GM23338 (cell line): ENCODE measurements at regions not wholly inside any gene's neighbourhood (a gene's known extent, or its start where the extent isn't known, plus 50 kb on each side); places are given as distances from the start of the nearest gene placed in this dataset.

Experiments used
- ATAC-seq: fragments of 200-7000 bp; cut with Tn5 transposase; 3 replicates; pipeline ENCODE4 v1.9.1; 2020
- DNase-seq: peaks from one replicate; pipeline ENCODE4 v3.0.0-alpha.2; 2015; ENCODE audit warnings: low spot score
- H2AFZ ChIP-seq: fragments of 200-600 bp; sonication (generic); 2 replicates; pipeline ENCODE4 v1.8.0; 2016; ENCODE audit warnings: antibody characterized with exemption, mild to moderate bottlenecking, moderate library complexity
- H3F3A ChIP-seq: fragments of 200-600 bp; sonication (generic); replicated peaks from 2 replicates; pipeline ENCODE4 v1.8.0; 2017; ENCODE audit warnings: antibody characterized with exemption, mixed run types, low read depth
- H3K27ac ChIP-seq: fragments of 200-600 bp; sonication (generic); 2 replicates; pipeline ENCODE4 v1.6.1; 2016; ENCODE audit warnings: low read depth
- H3K27me3 ChIP-seq: fragments of 200-600 bp; sonication (generic); 2 replicates; pipeline ENCODE4 v1.8.0; 2016; ENCODE audit warnings: mild to moderate bottlenecking, mixed run types, moderate library complexity; ENCODE audit not compliant: insufficient read depth
- H3K36me3 ChIP-seq: fragments of 200-600 bp; sonication (generic); 2 replicates; pipeline ENCODE4 v1.8.0; 2016; ENCODE audit warnings: mild to moderate bottlenecking; ENCODE audit not compliant: insufficient read depth
- H3K4me1 ChIP-seq: fragments of 200-600 bp; sonication (generic); 2 replicates; pipeline ENCODE4 v1.8.0; 2016; ENCODE audit warnings: mild to moderate bottlenecking, moderate library complexity; ENCODE audit not compliant: insufficient read depth
- H3K4me2 ChIP-seq: fragments of 200-600 bp; sonication (generic); 2 replicates; pipeline ENCODE4 v1.7.1; 2017; ENCODE audit warnings: mixed run types
- H3K4me3 ChIP-seq: fragments of 200-600 bp; sonication (generic); 2 replicates; pipeline ENCODE4 v1.6.1; 2016; ENCODE audit warnings: mixed run types
- H3K79me2 ChIP-seq: fragments of 200-600 bp; sonication (generic); replicated peaks from 2 replicates; pipeline ENCODE4 v1.8.0; 2017; ENCODE audit warnings: mild to moderate bottlenecking; ENCODE audit not compliant: insufficient read depth
- H3K9me2 ChIP-seq: fragments of 200-600 bp; sonication (generic); 2 replicates; pipeline ENCODE4 v1.8.0; 2017; ENCODE audit not compliant: insufficient read depth
- H4K20me1 ChIP-seq: fragments of 200-600 bp; sonication (generic); replicated peaks from 2 replicates; pipeline ENCODE4 v1.8.0; 2017; ENCODE audit warnings: mild to moderate bottlenecking; ENCODE audit not compliant: insufficient read depth
- H3K27ac Mint-ChIP-seq: 2 replicates; pipeline ENCODE4 v1.8.0; 2020; ENCODE audit warnings: inconsistent platforms, mild to moderate bottlenecking, moderate library complexity, mixed read lengths
- H3K27me3 Mint-ChIP-seq: 3 replicates; pipeline ENCODE4 v1.8.0; 2022; ENCODE audit warnings: low read depth, mild to moderate bottlenecking, moderate library complexity, mixed read lengths, inconsistent platforms; ENCODE audit not compliant: insufficient read depth, poor library complexity
- H3K36me3 Mint-ChIP-seq: 3 replicates; pipeline ENCODE4 v1.8.0; 2021; ENCODE audit warnings: low read depth, mild to moderate bottlenecking, inconsistent platforms, moderate library complexity, mixed read lengths
- H3K4me1 Mint-ChIP-seq: 3 replicates; pipeline ENCODE4 v1.8.0; 2020; ENCODE audit warnings: mild to moderate bottlenecking, inconsistent platforms, mixed read lengths
- H3K4me3 Mint-ChIP-seq: 3 replicates; pipeline ENCODE4 v1.8.0; 2021; ENCODE audit warnings: moderate library complexity, mild to moderate bottlenecking, inconsistent platforms, mixed read lengths
- H3K9me3 Mint-ChIP-seq: 3 replicates; pipeline ENCODE4 v1.8.0; 2020; ENCODE audit warnings: moderate library complexity, mild to moderate bottlenecking, inconsistent platforms, mixed read lengths
- CREB1 ChIP-seq: fragments of 250-450 bp; sonication (Bioruptor Pico); IDR thresholded peaks from 2 replicates; pipeline ENCODE4 v1.5.0; 2020; ENCODE audit warnings: low read depth, mild to moderate bottlenecking, moderate library complexity
- EZH2 ChIP-seq: fragments of 200-600 bp; sonication (generic); IDR thresholded peaks from one replicate; pipeline ENCODE4 v1.8.0; 2017; ENCODE audit warnings: antibody characterized with exemption, mild to moderate bottlenecking, low read depth; ENCODE audit not compliant: unreplicated experiment
- EZH2phosphoT487 ChIP-seq: fragments of 200-600 bp; sonication (generic); IDR thresholded peaks from one replicate; pipeline ENCODE4 v1.8.1; 2018; ENCODE audit warnings: antibody characterized with exemption; ENCODE audit not compliant: unreplicated experiment
- JUNB ChIP-seq: IDR thresholded peaks from one replicate; pipeline ENCODE4 v1.6.1; 2016; ENCODE audit warnings: antibody characterized with exemption; ENCODE audit not compliant: unreplicated experiment
- NANOG ChIP-seq: IDR thresholded peaks from 2 replicates; pipeline ENCODE4 v1.6.1; 2016; ENCODE audit warnings: antibody characterized with exemption, borderline replicate concordance
- POLR2AphosphoS5 ChIP-seq: IDR thresholded peaks from 2 replicates; pipeline ENCODE4 v1.6.1; 2016; ENCODE audit warnings: antibody characterized with exemption, low read depth
- STAT1 ChIP-seq: IDR thresholded peaks from one replicate; pipeline ENCODE4 v1.6.1; 2016; ENCODE audit warnings: antibody characterized with exemption; ENCODE audit not compliant: unreplicated experiment
- ZNF114 ChIP-seq: fragments of 250-450 bp; sonication (Bioruptor Pico); IDR thresholded peaks from 2 replicates; pipeline ENCODE4 v1.5.0; 2020; ENCODE audit warnings: mild to moderate bottlenecking, moderate library complexity
- ZNF331 ChIP-seq: fragments of 250-450 bp; sonication (Bioruptor Pico); IDR thresholded peaks from 2 replicates; pipeline ENCODE4 v1.5.0; 2020; ENCODE audit warnings: low read depth, mild to moderate bottlenecking, moderate library complexity
- TF ChIP-seq, protein P1 (sequence below), 2 experiments: fragments of 200-600 bp in 1 of 2; sonication (generic) in 1 of 2; conservative IDR thresholded peaks; 2 replicates each; pipeline versions ENCODE4 v1.5.1 to v1.6.1; 2016 to 2017; ENCODE audit warnings: antibody characterized with exemption in 2 of 2, low read depth in 2 of 2, mild to moderate bottlenecking in 2 of 2, moderate library complexity in 1 of 2
- TF ChIP-seq, protein P2 (sequence below): IDR thresholded peaks from 2 replicates; pipeline ENCODE4 v1.6.1; 2016; ENCODE audit warnings: antibody characterized with exemption
- TF ChIP-seq, protein P3 (sequence below): fragments of 250-450 bp; sonication (Bioruptor Pico); IDR thresholded peaks from 2 replicates; pipeline ENCODE4 v1.5.0; 2020; ENCODE audit warnings: mild to moderate bottlenecking, moderate library complexity
- TF ChIP-seq, protein P4 (sequence below): IDR thresholded peaks from one replicate; pipeline ENCODE4 v1.6.1; 2018; ENCODE audit warnings: antibody characterized with exemption; ENCODE audit not compliant: unreplicated experiment

DNA sequence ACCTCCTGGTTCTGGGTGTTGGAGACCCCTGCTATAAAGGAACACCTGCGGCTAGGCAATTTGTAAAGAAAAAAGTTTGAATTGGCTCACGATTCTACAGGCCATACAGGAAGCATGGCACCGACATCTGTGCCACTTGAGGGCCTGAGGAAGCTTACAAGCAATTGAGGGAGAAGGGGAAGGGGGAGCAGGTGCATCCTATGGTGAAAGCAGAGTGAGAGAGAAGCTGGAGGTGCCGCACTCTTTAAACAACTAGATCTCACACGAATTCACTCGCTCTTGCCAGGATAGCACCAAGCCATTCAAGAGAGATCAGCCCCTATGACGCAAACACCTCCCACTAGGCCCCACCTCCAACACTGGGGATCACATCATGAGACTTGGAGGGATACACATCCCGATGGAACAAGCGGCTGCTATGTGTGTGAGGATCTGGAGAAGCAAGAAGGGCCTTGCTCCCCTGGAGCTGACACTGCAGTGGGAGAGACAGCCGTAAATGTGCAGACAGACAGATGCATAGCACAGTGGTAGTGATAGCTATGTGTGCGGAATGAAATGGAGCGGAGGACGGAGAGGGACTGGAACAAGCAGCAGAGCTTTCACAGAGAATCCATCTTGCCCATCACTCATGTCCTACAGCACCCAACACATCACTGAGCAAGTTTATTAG is 60.7 kb upstream of the HELT start:
- no peaks in the 10 kb centered on the region for H4K20me1 ChIP-seq
- H3K4me2 ChIP-seq: no peak overlapping the region
- 0 out of 2 replicates have a peak overlapping the region, but pooled peaks have one; percentile 52 for H2AFZ ChIP-seq
- H3F3A ChIP-seq: no peaks in the 10 kb centered on the region
- H3K36me3 Mint-ChIP-seq: no peaks in the 10 kb centered on the region
- no peaks in the 10 kb centered on the region for H3K36me3 ChIP-seq
- no peak overlapping the region for H3K27ac Mint-ChIP-seq
- H3K27me3 Mint-ChIP-seq: peaks cover 12% of the 10 kb centered on the region
- H3K4me1 Mint-ChIP-seq: peaks cover 6% of the 10 kb centered on the region; the same call in 2 of the 3 replicates
- no peak overlapping the region for H3K4me3 ChIP-seq
- H3K27me3 ChIP-seq: no peaks in the 10 kb centered on the region
- TF ChIP-seq EZH2 (no peak), JUNB (no peak), NANOG (no peak), STAT1 (no peak), ZNF114 (no peak), POLR2AphosphoS5 (no peak), ZNF331 (CRISPR knock-in tag) (no peak), CREB1 (no peak), EZH2phosphoT487 (no peak)
- TF ChIP-seq, protein P1, sequence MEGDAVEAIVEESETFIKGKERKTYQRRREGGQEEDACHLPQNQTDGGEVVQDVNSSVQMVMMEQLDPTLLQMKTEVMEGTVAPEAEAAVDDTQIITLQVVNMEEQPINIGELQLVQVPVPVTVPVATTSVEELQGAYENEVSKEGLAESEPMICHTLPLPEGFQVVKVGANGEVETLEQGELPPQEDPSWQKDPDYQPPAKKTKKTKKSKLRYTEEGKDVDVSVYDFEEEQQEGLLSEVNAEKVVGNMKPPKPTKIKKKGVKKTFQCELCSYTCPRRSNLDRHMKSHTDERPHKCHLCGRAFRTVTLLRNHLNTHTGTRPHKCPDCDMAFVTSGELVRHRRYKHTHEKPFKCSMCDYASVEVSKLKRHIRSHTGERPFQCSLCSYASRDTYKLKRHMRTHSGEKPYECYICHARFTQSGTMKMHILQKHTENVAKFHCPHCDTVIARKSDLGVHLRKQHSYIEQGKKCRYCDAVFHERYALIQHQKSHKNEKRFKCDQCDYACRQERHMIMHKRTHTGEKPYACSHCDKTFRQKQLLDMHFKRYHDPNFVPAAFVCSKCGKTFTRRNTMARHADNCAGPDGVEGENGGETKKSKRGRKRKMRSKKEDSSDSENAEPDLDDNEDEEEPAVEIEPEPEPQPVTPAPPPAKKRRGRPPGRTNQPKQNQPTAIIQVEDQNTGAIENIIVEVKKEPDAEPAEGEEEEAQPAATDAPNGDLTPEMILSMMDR (conservative IDR thresholded peaks at IDR 0.05; ENCODE audit: low read depth in 2 of 2): no peak
- TF ChIP-seq, protein P2, sequence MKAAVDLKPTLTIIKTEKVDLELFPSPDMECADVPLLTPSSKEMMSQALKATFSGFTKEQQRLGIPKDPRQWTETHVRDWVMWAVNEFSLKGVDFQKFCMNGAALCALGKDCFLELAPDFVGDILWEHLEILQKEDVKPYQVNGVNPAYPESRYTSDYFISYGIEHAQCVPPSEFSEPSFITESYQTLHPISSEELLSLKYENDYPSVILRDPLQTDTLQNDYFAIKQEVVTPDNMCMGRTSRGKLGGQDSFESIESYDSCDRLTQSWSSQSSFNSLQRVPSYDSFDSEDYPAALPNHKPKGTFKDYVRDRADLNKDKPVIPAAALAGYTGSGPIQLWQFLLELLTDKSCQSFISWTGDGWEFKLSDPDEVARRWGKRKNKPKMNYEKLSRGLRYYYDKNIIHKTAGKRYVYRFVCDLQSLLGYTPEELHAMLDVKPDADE: no peak
- TF ChIP-seq, protein P3, sequence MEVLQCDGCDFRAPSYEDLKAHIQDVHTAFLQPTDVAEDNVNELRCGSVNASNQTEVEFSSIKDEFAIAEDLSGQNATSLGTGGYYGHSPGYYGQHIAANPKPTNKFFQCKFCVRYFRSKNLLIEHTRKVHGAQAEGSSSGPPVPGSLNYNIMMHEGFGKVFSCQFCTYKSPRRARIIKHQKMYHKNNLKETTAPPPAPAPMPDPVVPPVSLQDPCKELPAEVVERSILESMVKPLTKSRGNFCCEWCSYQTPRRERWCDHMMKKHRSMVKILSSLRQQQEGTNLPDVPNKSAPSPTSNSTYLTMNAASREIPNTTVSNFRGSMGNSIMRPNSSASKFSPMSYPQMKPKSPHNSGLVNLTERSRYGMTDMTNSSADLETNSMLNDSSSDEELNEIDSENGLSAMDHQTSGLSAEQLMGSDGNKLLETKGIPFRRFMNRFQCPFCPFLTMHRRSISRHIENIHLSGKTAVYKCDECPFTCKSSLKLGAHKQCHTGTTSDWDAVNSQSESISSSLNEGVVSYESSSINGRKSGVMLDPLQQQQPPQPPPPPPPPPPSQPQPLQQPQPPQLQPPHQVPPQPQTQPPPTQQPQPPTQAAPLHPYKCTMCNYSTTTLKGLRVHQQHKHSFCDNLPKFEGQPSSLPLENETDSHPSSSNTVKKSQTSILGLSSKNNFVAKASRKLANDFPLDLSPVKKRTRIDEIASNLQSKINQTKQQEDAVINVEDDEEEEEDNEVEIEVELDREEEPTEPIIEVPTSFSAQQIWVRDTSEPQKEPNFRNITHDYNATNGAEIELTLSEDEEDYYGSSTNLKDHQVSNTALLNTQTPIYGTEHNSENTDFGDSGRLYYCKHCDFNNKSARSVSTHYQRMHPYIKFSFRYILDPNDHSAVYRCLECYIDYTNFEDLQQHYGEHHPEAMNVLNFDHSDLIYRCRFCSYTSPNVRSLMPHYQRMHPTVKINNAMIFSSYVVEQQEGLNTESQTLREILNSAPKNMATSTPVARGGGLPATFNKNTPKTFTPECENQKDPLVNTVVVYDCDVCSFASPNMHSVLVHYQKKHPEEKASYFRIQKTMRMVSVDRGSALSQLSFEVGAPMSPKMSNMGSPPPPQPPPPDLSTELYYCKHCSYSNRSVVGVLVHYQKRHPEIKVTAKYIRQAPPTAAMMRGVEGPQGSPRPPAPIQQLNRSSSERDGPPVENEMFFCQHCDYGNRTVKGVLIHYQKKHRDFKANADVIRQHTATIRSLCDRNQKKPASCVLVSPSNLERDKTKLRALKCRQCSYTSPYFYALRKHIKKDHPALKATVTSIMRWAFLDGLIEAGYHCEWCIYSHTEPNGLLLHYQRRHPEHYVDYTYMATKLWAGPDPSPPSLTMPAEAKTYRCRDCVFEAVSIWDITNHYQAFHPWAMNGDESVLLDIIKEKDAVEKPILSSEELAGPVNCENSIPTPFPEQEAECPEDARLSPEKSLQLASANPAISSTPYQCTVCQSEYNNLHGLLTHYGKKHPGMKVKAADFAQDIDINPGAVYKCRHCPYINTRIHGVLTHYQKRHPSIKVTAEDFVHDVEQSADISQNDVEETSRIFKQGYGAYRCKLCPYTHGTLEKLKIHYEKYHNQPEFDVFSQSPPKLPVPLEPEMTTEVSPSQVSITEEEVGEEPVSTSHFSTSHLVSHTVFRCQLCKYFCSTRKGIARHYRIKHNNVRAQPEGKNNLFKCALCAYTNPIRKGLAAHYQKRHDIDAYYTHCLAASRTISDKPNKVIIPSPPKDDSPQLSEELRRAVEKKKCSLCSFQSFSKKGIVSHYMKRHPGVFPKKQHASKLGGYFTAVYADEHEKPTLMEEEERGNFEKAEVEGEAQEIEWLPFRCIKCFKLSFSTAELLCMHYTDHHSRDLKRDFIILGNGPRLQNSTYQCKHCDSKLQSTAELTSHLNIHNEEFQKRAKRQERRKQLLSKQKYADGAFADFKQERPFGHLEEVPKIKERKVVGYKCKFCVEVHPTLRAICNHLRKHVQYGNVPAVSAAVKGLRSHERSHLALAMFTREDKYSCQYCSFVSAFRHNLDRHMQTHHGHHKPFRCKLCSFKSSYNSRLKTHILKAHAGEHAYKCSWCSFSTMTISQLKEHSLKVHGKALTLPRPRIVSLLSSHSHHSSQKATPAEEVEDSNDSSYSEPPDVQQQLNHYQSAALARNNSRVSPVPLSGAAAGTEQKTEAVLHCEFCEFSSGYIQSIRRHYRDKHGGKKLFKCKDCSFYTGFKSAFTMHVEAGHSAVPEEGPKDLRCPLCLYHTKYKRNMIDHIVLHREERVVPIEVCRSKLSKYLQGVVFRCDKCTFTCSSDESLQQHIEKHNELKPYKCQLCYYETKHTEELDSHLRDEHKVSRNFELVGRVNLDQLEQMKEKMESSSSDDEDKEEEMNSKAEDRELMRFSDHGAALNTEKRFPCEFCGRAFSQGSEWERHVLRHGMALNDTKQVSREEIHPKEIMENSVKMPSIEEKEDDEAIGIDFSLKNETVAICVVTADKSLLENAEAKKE (CRISPR knock-in tag): no peak
- TF ChIP-seq, protein P4, sequence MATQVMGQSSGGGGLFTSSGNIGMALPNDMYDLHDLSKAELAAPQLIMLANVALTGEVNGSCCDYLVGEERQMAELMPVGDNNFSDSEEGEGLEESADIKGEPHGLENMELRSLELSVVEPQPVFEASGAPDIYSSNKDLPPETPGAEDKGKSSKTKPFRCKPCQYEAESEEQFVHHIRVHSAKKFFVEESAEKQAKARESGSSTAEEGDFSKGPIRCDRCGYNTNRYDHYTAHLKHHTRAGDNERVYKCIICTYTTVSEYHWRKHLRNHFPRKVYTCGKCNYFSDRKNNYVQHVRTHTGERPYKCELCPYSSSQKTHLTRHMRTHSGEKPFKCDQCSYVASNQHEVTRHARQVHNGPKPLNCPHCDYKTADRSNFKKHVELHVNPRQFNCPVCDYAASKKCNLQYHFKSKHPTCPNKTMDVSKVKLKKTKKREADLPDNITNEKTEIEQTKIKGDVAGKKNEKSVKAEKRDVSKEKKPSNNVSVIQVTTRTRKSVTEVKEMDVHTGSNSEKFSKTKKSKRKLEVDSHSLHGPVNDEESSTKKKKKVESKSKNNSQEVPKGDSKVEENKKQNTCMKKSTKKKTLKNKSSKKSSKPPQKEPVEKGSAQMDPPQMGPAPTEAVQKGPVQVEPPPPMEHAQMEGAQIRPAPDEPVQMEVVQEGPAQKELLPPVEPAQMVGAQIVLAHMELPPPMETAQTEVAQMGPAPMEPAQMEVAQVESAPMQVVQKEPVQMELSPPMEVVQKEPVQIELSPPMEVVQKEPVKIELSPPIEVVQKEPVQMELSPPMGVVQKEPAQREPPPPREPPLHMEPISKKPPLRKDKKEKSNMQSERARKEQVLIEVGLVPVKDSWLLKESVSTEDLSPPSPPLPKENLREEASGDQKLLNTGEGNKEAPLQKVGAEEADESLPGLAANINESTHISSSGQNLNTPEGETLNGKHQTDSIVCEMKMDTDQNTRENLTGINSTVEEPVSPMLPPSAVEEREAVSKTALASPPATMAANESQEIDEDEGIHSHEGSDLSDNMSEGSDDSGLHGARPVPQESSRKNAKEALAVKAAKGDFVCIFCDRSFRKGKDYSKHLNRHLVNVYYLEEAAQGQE: no peak
- no peaks in the 10 kb centered on the region for H3K79me2 ChIP-seq
- H3K27ac ChIP-seq: no peak overlapping the region
- H3K9me3 Mint-ChIP-seq: no peaks in the 10 kb centered on the region
- ATAC-seq (no peak), DNase-seq (no peak)
- H3K9me2 ChIP-seq: 0 out of 2 replicates have a peak, but pooled peaks cover 3% of the 10 kb centered on the region
- H3K4me3 Mint-ChIP-seq: no peak overlapping the region
- H3K4me1 ChIP-seq: no peaks in the 10 kb centered on the region
